CD4-positive, alpha-beta T cell treated with Interleukin-4 for 1 hour (primary cell): ENCODE measurements at regions not wholly inside any gene's neighbourhood (a gene's known extent, or its start where the extent isn't known, plus 50 kb on each side); places are given as distances from the start of the nearest gene placed in this dataset.

Experiments
- DNase-seq, 2 donors: peaks; one replicate each; pipeline ENCODE4 v3.0.0-alpha.2; 2020 to 2022

DNA sequence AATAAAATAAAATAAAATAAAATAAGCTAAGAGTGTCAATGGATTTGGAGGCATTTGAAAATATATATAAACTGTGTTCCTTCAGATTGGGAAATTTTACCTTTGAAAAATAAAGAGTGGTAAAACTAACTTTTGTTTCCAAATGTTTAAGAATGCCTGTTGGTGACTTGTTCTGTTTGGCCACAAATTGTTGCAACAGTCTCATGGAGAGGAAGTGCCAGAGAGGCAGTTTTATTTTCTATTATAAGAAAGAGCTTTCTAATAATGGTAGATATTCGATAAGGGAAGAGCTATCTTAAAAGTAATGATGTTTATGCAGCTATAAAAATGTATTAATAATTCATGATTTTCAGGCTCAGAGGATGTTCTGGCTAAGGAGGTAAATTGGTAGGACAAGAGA is 68.8 kb upstream of the MDGA2 start:
- DNase-seq: no peak

DNA sequence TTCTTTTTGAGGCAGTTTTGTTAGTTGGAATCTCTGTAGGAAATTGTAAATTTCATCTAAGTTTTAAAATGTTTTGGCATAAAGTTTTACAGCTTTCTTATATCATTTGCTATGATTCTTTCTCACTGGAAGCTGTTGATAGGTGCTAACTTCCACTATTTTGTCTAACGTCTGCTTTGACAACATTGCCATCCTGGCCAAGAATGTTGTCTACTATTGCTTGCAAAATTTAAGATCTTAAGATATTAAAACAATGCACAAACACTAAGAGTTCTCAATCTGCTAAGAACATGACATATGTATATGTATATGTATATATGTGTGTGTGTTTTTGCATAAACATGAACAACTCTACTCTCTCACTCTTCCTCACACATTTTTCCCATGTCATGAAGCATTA is 64.1 kb upstream of the MDGA2 start:
- DNase-seq: no peak

DNA sequence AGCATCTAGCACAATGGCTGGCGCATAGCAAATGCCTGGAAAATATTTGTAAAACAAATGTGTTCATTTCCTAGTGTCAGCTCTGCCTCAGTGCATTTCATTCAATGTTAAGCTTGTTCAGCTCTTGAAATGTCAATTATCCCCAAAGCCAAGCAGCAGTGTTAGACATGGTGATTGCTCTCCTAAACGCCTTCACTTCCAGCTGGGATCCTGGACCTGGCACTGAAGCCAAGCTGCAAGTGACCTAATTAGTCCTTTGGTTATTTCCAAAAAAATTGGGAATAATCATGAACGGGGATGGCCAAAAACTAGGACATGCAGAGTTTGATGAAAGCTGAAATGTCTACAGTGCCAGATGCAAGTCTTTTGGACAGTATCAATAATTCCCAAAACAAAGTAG is 54.9 kb upstream of the MDGA2 start:
- DNase-seq: no peak
